LHCN-M2 (cell line): ENCODE measurements at regions not wholly inside any gene's neighbourhood (a gene's known extent, or its start where the extent isn't known, plus 50 kb on each side); places are given as distances from the start of the nearest gene placed in this dataset.

Experiments
- DNase-seq: peaks from one replicate; pipeline ENCODE4 v3.0.0-alpha.2; 2012; ENCODE audit warnings: low read depth

GRCh38 chr1:172887162-172887561 is 163.6 kb downstream of the TNFSF18 start:
- no peak for DNase-seq

GRCh38 chr1:172893146-172893841 is 157.4 kb downstream of the TNFSF18 start:
- peak; percentile 35 for DNase-seq

- DNase-seq = no peak
These were observed 156.2 kb downstream of the TNFSF18 start for GRCh38 chr1:172894349-172895049.

- DNase-seq = peak; percentile 56
These were observed 155.7 kb downstream of the TNFSF18 start for GRCh38 chr1:172895050-172895460.

GRCh38 chr1:172895761-172896160 is 155.0 kb downstream of the TNFSF18 start:
- no peak for DNase-seq

GRCh38 chr1:172897738-172898137 is 153.0 kb downstream of the TNFSF18 start:
- DNase-seq = peak; percentile 40

- no peak for DNase-seq
These were observed 151.9 kb downstream of the TNFSF18 start for GRCh38 chr1:172898866-172899265.

- DNase-seq = no peak
These were observed 150.3 kb downstream of the TNFSF18 start for GRCh38 chr1:172900376-172900997.

GRCh38 chr1:172902200-172902599 is 148.5 kb downstream of the TNFSF18 start:
- DNase-seq = no peak

- DNase-seq = peak; percentile 90
These were observed 147.8 kb downstream of the TNFSF18 start for GRCh38 chr1:172902861-172903381.

- peak; percentile 66 for DNase-seq
These were observed 147.0 kb downstream of the TNFSF18 start for GRCh38 chr1:172903581-172904220.

GRCh38 chr1:172905452-172905851 is 145.3 kb downstream of the TNFSF18 start:
- DNase-seq = peak; percentile 57

- DNase-seq = peak; percentile 92
These were observed 143.8 kb downstream of the TNFSF18 start for GRCh38 chr1:172906778-172907592.

GRCh38 chr1:172907834-172908326 is 142.9 kb downstream of the TNFSF18 start:
- DNase-seq = no peak

- DNase-seq = peak; percentile 85
These were observed 141.0 kb downstream of the TNFSF18 start for GRCh38 chr1:172909606-172910326.

- DNase-seq = no peak
These were observed 137.9 kb downstream of the TNFSF18 start for GRCh38 chr1:172912765-172913260.

GRCh38 chr1:172914501-172915144 is 136.1 kb downstream of the TNFSF18 start:
- peak; percentile 43 for DNase-seq

- no peak for DNase-seq
These were observed 135.5 kb downstream of the TNFSF18 start for GRCh38 chr1:172915271-172915670.

- peak; percentile 52 for DNase-seq
These were observed 134.6 kb downstream of the TNFSF18 start for GRCh38 chr1:172916116-172916515.
